HepG2 (cell line): ENCODE measurements at regions not wholly inside any gene's neighbourhood (a gene's known extent, or its start where the extent isn't known, plus 50 kb on each side); places are given as distances from the start of the nearest gene placed in this dataset.

ENCODE experiments used
- ATAC-seq: fragments of 200-7000 bp; cut with Tn5 transposase; 3 replicates; pipeline ENCODE4 v1.9.1; 2020; ENCODE audit warnings: mild to moderate bottlenecking, moderate library complexity
- BruUV-seq: library from RNA; stranded (reverse); fragments of 400-500 nt; replicated peaks from 2 replicates; lab custom pipeline; 2021; lab: Mats Ljungman, UMichigan
- CTCF ChIA-PET: fragments of 300-600 bp; formaldehyde crosslinking; extraction: SDS; loops from one replicate; lab custom pipeline; 2021; ENCODE audit warnings: low total read pairs, inconsistent platforms, low intra/inter-chr PET ratio; lab: Yijun Ruan, JAX
- POLR2A ChIA-PET: fragments of 350-600 bp; sonication (Branson Sonifier 250); formaldehyde crosslinking; loops from one replicate; lab custom pipeline; 2020; ENCODE audit warnings: antibody characterized with exemption, inconsistent platforms; lab: Yijun Ruan, JAX
- DNase-seq: peaks from one replicate; pipeline ENCODE4 v3.0.0-alpha.2; 2015; ENCODE audit warnings: low spot score
- FAIRE-seq: peaks from 3 replicates; lab custom pipeline; 2011; peaks lifted over from hg19 to GRCh38; lab: Jason Lieb, UNC
- H2AFZ ChIP-seq: one replicate; pipeline ENCODE4 v1.6.1; 2011; ENCODE audit warnings: low read length, inconsistent platforms
- H3K27ac ChIP-seq: fragments of 300-600 bp; 3 replicates; pipeline ENCODE4 v1.8.0; 2011; ENCODE audit warnings: mixed run types, mild to moderate bottlenecking, mixed read lengths, low read length, inconsistent platforms; ENCODE audit not compliant: insufficient read depth; ENCODE audit errors: extremely low read length
- H3K27me3 ChIP-seq, 2 experiments: fragments of 200-600 bp in 1 of 2; 2 replicates in 1 of 2; 3 replicates in 1 of 2; pipeline versions ENCODE4 v1.6.0 to v1.8.0; 2011; ENCODE audit warnings: low read length in 2 of 2, mild to moderate bottlenecking in 2 of 2, moderate library complexity in 2 of 2, inconsistent platforms in 1 of 2; ENCODE audit not compliant: insufficient read depth in 2 of 2, control insufficient read depth in 1 of 2
- H3K36me3 ChIP-seq, 2 experiments: fragments of 200-600 bp in 1 of 2; replicated peaks in 1 of 2; 2 replicates in 1 of 2; 3 replicates in 1 of 2; pipeline versions ENCODE4 v1.5.1 to v1.8.0; 2011; ENCODE audit warnings: low read length in 2 of 2, inconsistent platforms in 1 of 2; ENCODE audit not compliant: insufficient read depth in 2 of 2, control insufficient read depth in 1 of 2
- H3K4me1 ChIP-seq: 2 replicates; pipeline ENCODE4 v1.5.1; 2012; ENCODE audit warnings: low read length, inconsistent platforms; ENCODE audit not compliant: insufficient read depth
- H3K4me2 ChIP-seq: 2 replicates; pipeline ENCODE4 v1.6.0; 2011; ENCODE audit warnings: low read depth, low read length, inconsistent platforms
- H3K4me3 ChIP-seq, 3 experiments: fragments of 200-600 bp in 1 of 3; sonication (generic), shearing (Covaris generic) in 1 of 3; replicated peaks in 1 of 3; 2 replicates each; pipeline ENCODE4 v1.5.1; 2011 to 2016; ENCODE audit warnings: low read length in 3 of 3, inconsistent platforms in 2 of 3, low read depth in 2 of 3, mild to moderate bottlenecking in 2 of 3, control low read depth in 1 of 3, mixed read lengths in 1 of 3; ENCODE audit not compliant: insufficient read depth in 1 of 3
- H3K79me2 ChIP-seq: one replicate; pipeline ENCODE4 v1.6.1; 2011; ENCODE audit warnings: low read length, inconsistent platforms; ENCODE audit not compliant: insufficient read depth
- H3K9ac ChIP-seq: 2 replicates; pipeline ENCODE4 v1.6.0; 2011; ENCODE audit warnings: mild to moderate bottlenecking, low read depth, low read length, inconsistent platforms; ENCODE audit not compliant: insufficient read depth
- H3K9me3 ChIP-seq: 2 replicates; pipeline ENCODE4 v1.5.1; 2012; ENCODE audit warnings: mild to moderate bottlenecking, low read length
- H4K20me1 ChIP-seq: 2 replicates; pipeline ENCODE4 v1.6.0; 2011; ENCODE audit warnings: inconsistent platforms, mild to moderate bottlenecking, low read length, moderate library complexity; ENCODE audit not compliant: insufficient read depth
- CBX2 ChIP-seq, 2 experiments: fragments of 200-600 bp in 1 of 2; sonication (generic); formaldehyde crosslinking in 1 of 2; IDR thresholded peaks; 2 replicates each; pipeline versions ENCODE4 v1.7.0 to v1.8.1; 2018 to 2022; ENCODE audit warnings: low read depth in 2 of 2, low read length in 1 of 2, mild to moderate bottlenecking in 1 of 2, missing genetic modification reagents in 1 of 2
- CHCHD3 ChIP-seq: sonication (generic); formaldehyde crosslinking; IDR thresholded peaks from 2 replicates; pipeline ENCODE4 v1.8.0; 2022; ENCODE audit warnings: mild to moderate bottlenecking, missing genetic modification reagents, moderate library complexity
- ETS1 ChIP-seq: sonication (generic); formaldehyde crosslinking; IDR thresholded peaks from 2 replicates; pipeline ENCODE4 v1.4.0; 2020; ENCODE audit warnings: missing genetic modification reagents
- MBD4 ChIP-seq: IDR thresholded peaks from 2 replicates; pipeline ENCODE4 v1.6.1; 2012; ENCODE audit warnings: low read length, inconsistent platforms, borderline replicate concordance
- SALL1 ChIP-seq: sonication (generic); formaldehyde crosslinking; IDR thresholded peaks from 2 replicates; pipeline ENCODE4 v1.8.0; 2022; ENCODE audit warnings: mild to moderate bottlenecking, missing genetic modification reagents
- TRIM24 ChIP-seq: sonication (generic); formaldehyde crosslinking; IDR thresholded peaks from 2 replicates; pipeline ENCODE4 v1.8.0; 2022; ENCODE audit warnings: mild to moderate bottlenecking, missing genetic modification reagents
- ZFP90 ChIP-seq: sonication (generic); formaldehyde crosslinking; IDR thresholded peaks from 2 replicates; pipeline ENCODE4 v1.8.0; 2022; ENCODE audit warnings: missing genetic modification reagents, mild to moderate bottlenecking, inconsistent platforms, borderline replicate concordance
- ZMAT3 ChIP-seq: sonication (generic); formaldehyde crosslinking; conservative IDR thresholded peaks from 2 replicates; pipeline ENCODE4 v1.7.0; 2021; ENCODE audit warnings: missing genetic modification reagents
- ZNF543 ChIP-seq: sonication (generic); formaldehyde crosslinking; IDR thresholded peaks from 2 replicates; pipeline ENCODE4 v1.4.0; 2020; ENCODE audit warnings: mild to moderate bottlenecking, missing genetic modification reagents
- ZNF720 ChIP-seq: sonication (generic); formaldehyde crosslinking; IDR thresholded peaks from 2 replicates; pipeline ENCODE4 v1.4.0; 2020; ENCODE audit warnings: missing genetic modification reagents
- ZNF775 ChIP-seq: sonication (generic); formaldehyde crosslinking; IDR thresholded peaks from 2 replicates; pipeline ENCODE4 v1.4.0; 2020; ENCODE audit warnings: missing genetic modification reagents, mild to moderate bottlenecking, moderate library complexity, borderline replicate concordance
- ZSCAN22 ChIP-seq: sonication (generic); formaldehyde crosslinking; IDR thresholded peaks from 2 replicates; pipeline ENCODE4 v1.4.0; 2020; ENCODE audit warnings: mild to moderate bottlenecking, missing genetic modification reagents
- WGBS: methylation state at CpG from one replicate; pipeline ENCODE4 v1.1.6; 2017; ENCODE audit warnings: low lambda C conversion rate; 5-methylcytosine and 5-hydroxymethylcytosine counted together
- in situ Hi-C: cut with HindIII; loops from 2 replicates; pipeline ENCODE4 v1.10.0; 2017; ENCODE audit warnings: low pct_unique_long_range_greater_than_20kb; ENCODE audit not compliant: extremely low pct_ligation_motif_present
- intact Hi-C: fragments of 100-400 bp; cut with micrococcal nuclease; formaldehyde crosslinking; loops from one replicate; pipeline ENCODE4 v1.10.0; 2022; ENCODE audit not compliant: unreplicated experiment
- TF ChIP-seq, protein P1 (sequence below): sonication (generic); formaldehyde crosslinking; IDR thresholded peaks from 2 replicates; pipeline ENCODE4 v1.8.0; 2022; ENCODE audit warnings: missing genetic modification reagents, mild to moderate bottlenecking, moderate library complexity, borderline replicate concordance
- TF ChIP-seq, protein P2 (sequence below): sonication (generic); formaldehyde crosslinking; IDR thresholded peaks from 2 replicates; pipeline ENCODE4 v1.8.1; 2023; ENCODE audit warnings: mild to moderate bottlenecking, missing genetic modification reagents, borderline replicate concordance

- DNase-seq (no peak), FAIRE-seq (no peak), ATAC-seq (no peak)
- peaks cover 4% of the 10 kb centered on the region; the same call in 1 of the 2 replicates for H3K9me3 ChIP-seq
- H3K4me3 ChIP-seq = no peak overlapping the region
- intact Hi-C loops = no loop called here
- H3K9ac ChIP-seq = no peak overlapping the region
- TF ChIP-seq, protein P1, sequence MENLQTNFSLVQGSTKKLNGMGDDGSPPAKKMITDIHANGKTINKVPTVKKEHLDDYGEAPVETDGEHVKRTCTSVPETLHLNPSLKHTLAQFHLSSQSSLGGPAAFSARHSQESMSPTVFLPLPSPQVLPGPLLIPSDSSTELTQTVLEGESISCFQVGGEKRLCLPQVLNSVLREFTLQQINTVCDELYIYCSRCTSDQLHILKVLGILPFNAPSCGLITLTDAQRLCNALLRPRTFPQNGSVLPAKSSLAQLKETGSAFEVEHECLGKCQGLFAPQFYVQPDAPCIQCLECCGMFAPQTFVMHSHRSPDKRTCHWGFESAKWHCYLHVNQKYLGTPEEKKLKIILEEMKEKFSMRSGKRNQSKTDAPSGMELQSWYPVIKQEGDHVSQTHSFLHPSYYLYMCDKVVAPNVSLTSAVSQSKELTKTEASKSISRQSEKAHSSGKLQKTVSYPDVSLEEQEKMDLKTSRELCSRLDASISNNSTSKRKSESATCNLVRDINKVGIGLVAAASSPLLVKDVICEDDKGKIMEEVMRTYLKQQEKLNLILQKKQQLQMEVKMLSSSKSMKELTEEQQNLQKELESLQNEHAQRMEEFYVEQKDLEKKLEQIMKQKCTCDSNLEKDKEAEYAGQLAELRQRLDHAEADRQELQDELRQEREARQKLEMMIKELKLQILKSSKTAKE (CRISPR knock-in tag) = no peak
- TF ChIP-seq CBX2 (IDR thresholded peaks at IDR 0.05; ENCODE audit: low read depth, low read length) = no peak
- TF ChIP-seq CBX2 (CRISPR knock-in tag; IDR thresholded peaks at IDR 0.05; ENCODE audit: low read depth) = no peak
- TF ChIP-seq, protein P2, sequence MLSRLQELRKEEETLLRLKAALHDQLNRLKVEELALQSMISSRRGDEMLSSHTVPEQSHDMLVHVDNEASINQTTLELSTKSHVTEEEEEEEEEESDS (CRISPR knock-in tag) = no peak
- no peak for TF ChIP-seq SALL1 (CRISPR knock-in tag)
- no peak for TF ChIP-seq ZSCAN22 (CRISPR knock-in tag)
- no peak for TF ChIP-seq ZFP90 (CRISPR knock-in tag)
- no peak for TF ChIP-seq ZNF775 (CRISPR knock-in tag)
- TF ChIP-seq CHCHD3 (CRISPR knock-in tag) = no peak
- TF ChIP-seq ETS1 (CRISPR knock-in tag) = no peak
- no peak for TF ChIP-seq TRIM24 (CRISPR knock-in tag)
- no peak for TF ChIP-seq MBD4
- no peak for TF ChIP-seq ZNF720 (CRISPR knock-in tag)
- TF ChIP-seq ZMAT3 (CRISPR knock-in tag) = no peak
- no peak for TF ChIP-seq ZNF543 (CRISPR knock-in tag)
- H3K4me1 ChIP-seq = no peaks in the 10 kb centered on the region
- ChIA-PET CTCF (no interaction called here), POLR2A (no interaction called here)
- no peak overlapping the region for H2AFZ ChIP-seq
- H3K36me3 ChIP-seq = no peaks in the 10 kb centered on the region
- no peak overlapping the region for H3K27ac ChIP-seq
- 35% methylated on average over 5 of the region's 5 CpGs for WGBS
- peaks cover 5 to 29% of the 10 kb centered on the region in 2 experiments; a peak in 4 of 5 replicates for H3K27me3 ChIP-seq
- in situ Hi-C loops = no loop called here
- H3K4me2 ChIP-seq = no peak overlapping the region
- H4K20me1 ChIP-seq = no peaks in the 10 kb centered on the region
- no TSS peak for BruUV-seq
- H3K79me2 ChIP-seq = no peaks in the 10 kb centered on the region
These were observed 95.8 kb downstream of the FAM53A start for GRCh38 chr4:1588306-1588705.
